Tibial artery (tissue), 4 donors: ENCODE measurements at regions not wholly inside any gene's neighbourhood (a gene's known extent, or its start where the extent isn't known, plus 50 kb on each side); places are given as distances from the start of the nearest gene placed in this dataset.

Source experiments
- DNase-seq, 2 donors: peaks; one replicate each; pipeline ENCODE4 v3.0.0-alpha.2; 2019
- H3K27ac ChIP-seq, 2 donors: fragments of 200-600 bp; sonication (generic) in 1 of 2; 1 replicate in 1 of 2; 2 replicates in 1 of 2; pipeline ENCODE4 v1.5.1; 2018 to 2019; ENCODE audit warnings: mild to moderate bottlenecking in 1 of 2
- H3K27me3 ChIP-seq, 2 donors: fragments of 200-600 bp; sonication (generic) in 1 of 2; one replicate each; pipeline versions ENCODE4 v1.5.1 to v1.6.0; 2016 to 2019
- H3K36me3 ChIP-seq, 3 donors: fragments of 200-600 bp; sonication (generic) in 2 of 3; one replicate each; pipeline ENCODE4 v1.5.1; 2016 to 2019; ENCODE audit warnings: mild to moderate bottlenecking in 2 of 3
- H3K4me1 ChIP-seq, 4 donors: fragments of 200-600 bp; sonication (generic) in 2 of 4; 1 replicate in 3 of 4; 2 replicates in 1 of 4; pipeline ENCODE4 v1.5.1; 2016 to 2019
- H3K4me3 ChIP-seq, 2 donors: fragments of 200-600 bp; sonication (generic) in 1 of 2; 1 replicate in 1 of 2; 2 replicates in 1 of 2; pipeline ENCODE4 v1.5.1; 2018 to 2019; ENCODE audit warnings: mild to moderate bottlenecking in 2 of 2
- H3K9me3 ChIP-seq, 3 donors: fragments of 200-600 bp; sonication (generic) in 1 of 3; one replicate each; pipeline ENCODE4 v1.5.1; 2016 to 2019
- intact Hi-C: fragments of 100-400 bp; cut with DNase I; formaldehyde crosslinking; loops from one replicate; pipeline ENCODE4 v1.15.0; 2023; ENCODE audit warnings: low total_unique reads
- TF ChIP-seq, protein P1 (sequence below), 2 experiments: fragments of 200-600 bp in 1 of 2; fragments of 450-650 bp in 1 of 2; IDR thresholded peaks; one replicate each; pipeline ENCODE4 v1.5.1; 2017 to 2019; ENCODE audit warnings: antibody characterized with exemption in 2 of 2, mild to moderate bottlenecking in 1 of 2, moderate library complexity in 1 of 2

DNA sequence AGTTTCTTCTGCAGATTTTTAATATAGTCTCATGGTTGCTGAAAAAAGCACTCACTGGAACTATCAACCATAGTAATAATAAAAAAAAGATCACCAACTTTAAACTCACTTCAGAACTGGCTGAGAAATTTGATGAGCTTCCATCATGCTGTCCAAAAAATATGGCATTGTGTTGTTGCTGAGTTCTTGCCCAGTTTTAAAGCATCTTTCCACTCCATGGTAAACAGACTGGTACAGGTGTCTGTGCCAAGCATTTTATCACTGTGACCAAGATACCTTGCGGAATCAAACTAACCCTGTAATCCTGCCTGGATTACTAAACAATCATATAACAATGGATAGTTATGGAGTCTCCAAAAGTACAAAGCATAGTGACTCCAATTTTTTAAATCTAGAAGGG, 360.3 kb upstream of the NOCT start:
- Histone ChIP-seq H3K27ac (no peak overlapping the region), H3K27me3 (no peaks in the 10 kb centered on the region), H3K4me1 (no peaks in the 10 kb centered on the region), H3K4me3 (no peak overlapping the region), H3K36me3 (no peaks in the 10 kb centered on the region), H3K9me3 (no peaks in the 10 kb centered on the region)
- TF ChIP-seq, protein P1, sequence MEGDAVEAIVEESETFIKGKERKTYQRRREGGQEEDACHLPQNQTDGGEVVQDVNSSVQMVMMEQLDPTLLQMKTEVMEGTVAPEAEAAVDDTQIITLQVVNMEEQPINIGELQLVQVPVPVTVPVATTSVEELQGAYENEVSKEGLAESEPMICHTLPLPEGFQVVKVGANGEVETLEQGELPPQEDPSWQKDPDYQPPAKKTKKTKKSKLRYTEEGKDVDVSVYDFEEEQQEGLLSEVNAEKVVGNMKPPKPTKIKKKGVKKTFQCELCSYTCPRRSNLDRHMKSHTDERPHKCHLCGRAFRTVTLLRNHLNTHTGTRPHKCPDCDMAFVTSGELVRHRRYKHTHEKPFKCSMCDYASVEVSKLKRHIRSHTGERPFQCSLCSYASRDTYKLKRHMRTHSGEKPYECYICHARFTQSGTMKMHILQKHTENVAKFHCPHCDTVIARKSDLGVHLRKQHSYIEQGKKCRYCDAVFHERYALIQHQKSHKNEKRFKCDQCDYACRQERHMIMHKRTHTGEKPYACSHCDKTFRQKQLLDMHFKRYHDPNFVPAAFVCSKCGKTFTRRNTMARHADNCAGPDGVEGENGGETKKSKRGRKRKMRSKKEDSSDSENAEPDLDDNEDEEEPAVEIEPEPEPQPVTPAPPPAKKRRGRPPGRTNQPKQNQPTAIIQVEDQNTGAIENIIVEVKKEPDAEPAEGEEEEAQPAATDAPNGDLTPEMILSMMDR (IDR thresholded peaks at IDR 0.05) = no peak
- intact Hi-C loops = no loop called here
- no peak for DNase-seq

DNA sequence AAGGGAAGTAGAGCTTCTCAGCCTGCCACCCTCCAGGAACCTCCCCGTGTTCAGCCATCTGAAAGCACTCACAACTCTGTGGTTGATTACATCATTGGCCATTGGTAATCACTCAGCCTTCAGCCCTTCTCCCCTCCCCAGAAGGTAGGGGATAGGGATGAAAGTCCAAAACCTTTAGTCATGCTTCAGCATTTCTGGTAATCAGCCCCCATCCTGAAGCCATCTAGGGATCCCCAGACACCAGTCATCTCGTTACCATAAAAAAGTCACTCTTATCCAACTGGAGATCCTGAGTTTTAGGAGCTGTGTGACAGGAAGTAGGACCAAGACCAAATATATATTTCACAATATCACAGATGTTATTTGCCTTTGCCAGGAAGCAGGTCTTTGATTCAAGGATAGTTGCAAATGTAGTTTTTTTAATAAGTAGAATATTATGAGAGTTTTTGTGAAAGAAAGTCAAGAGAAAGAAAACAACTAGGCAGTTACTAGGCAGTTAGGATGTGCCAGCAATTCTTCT, 364.6 kb upstream of the NOCT start:
- intact Hi-C loops = no loop called here
- Histone ChIP-seq H3K4me1 (no peaks in the 10 kb centered on the region), H3K9me3 (no peaks in the 10 kb centered on the region), H3K27ac (no peak overlapping the region), H3K27me3 (no peaks in the 10 kb centered on the region), H3K36me3 (no peaks in the 10 kb centered on the region), H3K4me3 (no peak overlapping the region)
- TF ChIP-seq, protein P1 (IDR thresholded peaks at IDR 0.05) = no peak
- no peak for DNase-seq

- DNase-seq = no peak
- Histone ChIP-seq H3K27me3 (no peaks in the 10 kb centered on the region), H3K4me3 (no peak overlapping the region), H3K36me3 (no peaks in the 10 kb centered on the region), H3K9me3 (no peaks in the 10 kb centered on the region), H3K4me1 (peaks cover 0 to 2% (median 0%) of the 10 kb centered on the region in 4 donors), H3K27ac (no peak overlapping the region)
- TF ChIP-seq, protein P1 (IDR thresholded peaks at IDR 0.05) = no peak
- intact Hi-C loops = no loop called here
These were observed 365.1 kb upstream of the NOCT start for GRCh38 chr4:138650495-138650894.

DNA sequence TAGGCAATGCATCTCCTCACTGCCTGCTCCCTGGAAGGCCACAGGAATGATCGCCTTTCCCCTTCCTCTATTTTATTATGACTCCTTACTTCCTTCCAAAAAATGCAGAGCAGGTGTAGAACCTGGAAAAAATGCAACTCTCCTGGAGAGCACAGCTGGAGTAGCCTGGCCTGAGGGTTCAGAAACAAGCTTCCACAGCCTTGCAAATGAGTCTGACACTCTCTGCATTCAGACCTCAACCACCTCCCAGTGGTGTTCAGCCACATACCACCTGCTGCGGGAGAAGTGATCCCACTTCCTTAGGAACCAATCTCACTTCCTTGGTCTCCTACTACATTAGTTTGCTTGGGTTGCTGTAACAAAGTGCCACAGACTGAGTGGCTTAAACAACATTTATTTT, 368.1 kb upstream of the NOCT start:
- TF ChIP-seq, protein P1 (IDR thresholded peaks at IDR 0.05) = no peak
- Histone ChIP-seq H3K9me3 (no peaks in the 10 kb centered on the region), H3K4me3 (no peak overlapping the region), H3K4me1 (peaks cover 0 to 4% (median 0%) of the 10 kb centered on the region in 4 donors), H3K27me3 (no peaks in the 10 kb centered on the region), H3K27ac (no peak overlapping the region), H3K36me3 (no peaks in the 10 kb centered on the region)
- DNase-seq = no peak
- intact Hi-C loops = no loop called here

DNA sequence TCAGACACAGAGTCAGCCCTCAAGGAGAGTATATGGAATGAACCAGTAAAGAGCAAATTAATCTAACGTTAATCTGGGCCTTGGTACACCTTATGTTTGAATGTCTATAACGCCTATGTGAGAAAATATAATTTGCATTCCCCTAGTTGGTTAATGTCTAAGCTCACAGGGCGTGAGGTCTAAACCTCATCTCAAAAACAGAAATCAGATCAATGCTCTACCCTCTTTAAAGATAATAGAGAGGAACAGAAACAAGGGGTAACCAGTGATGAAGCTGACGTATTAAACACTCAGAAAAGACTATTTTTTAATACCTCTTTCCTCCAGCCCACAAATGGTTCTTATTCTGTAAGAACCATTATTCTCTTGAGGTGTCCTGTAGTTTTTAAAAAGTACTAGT, 369.2 kb upstream of the NOCT start:
- Histone ChIP-seq H3K4me3 (no peak overlapping the region), H3K4me1 (peaks cover 0 to 4% (median 0%) of the 10 kb centered on the region in 4 donors), H3K27me3 (no peaks in the 10 kb centered on the region), H3K36me3 (no peaks in the 10 kb centered on the region), H3K27ac (no peak overlapping the region), H3K9me3 (no peaks in the 10 kb centered on the region)
- intact Hi-C loops = no loop called here
- TF ChIP-seq, protein P1 (IDR thresholded peaks at IDR 0.05) = no peak
- DNase-seq = no peak

- Histone ChIP-seq H3K36me3 (no peaks in the 10 kb centered on the region), H3K9me3 (no peaks in the 10 kb centered on the region), H3K27me3 (no peaks in the 10 kb centered on the region), H3K27ac (no peak overlapping the region), H3K4me3 (no peak overlapping the region), H3K4me1 (peaks cover 0 to 4% (median 0%) of the 10 kb centered on the region in 4 donors)
- intact Hi-C loops = no loop called here
- DNase-seq = no peak
- TF ChIP-seq, protein P1 (IDR thresholded peaks at IDR 0.05) = no peak
These were observed 370.3 kb upstream of the NOCT start for GRCh38 chr4:138645289-138645688.
